ENCODE measurements at regions not wholly inside any gene's neighbourhood (a gene's known extent, or its start where the extent isn't known, plus 50 kb on each side); places are given as distances from the start of the nearest gene placed in this dataset.

DNA sequence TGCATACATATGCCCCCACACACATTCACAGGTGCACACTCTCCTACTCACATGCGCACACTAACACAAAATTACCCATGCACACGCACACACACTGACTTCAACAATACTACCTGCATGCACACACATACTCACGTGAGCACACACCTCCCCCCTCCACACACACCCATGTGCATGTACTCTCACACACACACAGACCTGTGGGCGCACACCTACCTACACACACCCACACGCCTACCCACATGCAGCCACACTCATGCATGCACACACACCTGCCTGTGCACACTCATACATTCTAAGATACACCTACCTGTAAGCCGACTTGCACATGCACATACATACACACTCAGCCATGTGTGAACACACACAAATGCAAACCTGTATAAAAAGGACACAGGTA, 97.3 kb upstream of the GSC start:
- ChIA-PET POLR2A (no interaction called here), CTCF (no interaction called here)
- DNase-seq (ENCODE audit: low read depth, low spot score) = no peak
- TF ChIP-seq, protein P1, sequence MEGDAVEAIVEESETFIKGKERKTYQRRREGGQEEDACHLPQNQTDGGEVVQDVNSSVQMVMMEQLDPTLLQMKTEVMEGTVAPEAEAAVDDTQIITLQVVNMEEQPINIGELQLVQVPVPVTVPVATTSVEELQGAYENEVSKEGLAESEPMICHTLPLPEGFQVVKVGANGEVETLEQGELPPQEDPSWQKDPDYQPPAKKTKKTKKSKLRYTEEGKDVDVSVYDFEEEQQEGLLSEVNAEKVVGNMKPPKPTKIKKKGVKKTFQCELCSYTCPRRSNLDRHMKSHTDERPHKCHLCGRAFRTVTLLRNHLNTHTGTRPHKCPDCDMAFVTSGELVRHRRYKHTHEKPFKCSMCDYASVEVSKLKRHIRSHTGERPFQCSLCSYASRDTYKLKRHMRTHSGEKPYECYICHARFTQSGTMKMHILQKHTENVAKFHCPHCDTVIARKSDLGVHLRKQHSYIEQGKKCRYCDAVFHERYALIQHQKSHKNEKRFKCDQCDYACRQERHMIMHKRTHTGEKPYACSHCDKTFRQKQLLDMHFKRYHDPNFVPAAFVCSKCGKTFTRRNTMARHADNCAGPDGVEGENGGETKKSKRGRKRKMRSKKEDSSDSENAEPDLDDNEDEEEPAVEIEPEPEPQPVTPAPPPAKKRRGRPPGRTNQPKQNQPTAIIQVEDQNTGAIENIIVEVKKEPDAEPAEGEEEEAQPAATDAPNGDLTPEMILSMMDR (IDR thresholded peaks at IDR 0.05; ENCODE audit: insufficient read depth, low read length, missing control alignments) = no peak
- H3K4me3 ChIP-seq (ENCODE audit: low read depth, low read length) = no peak overlapping the region

DNA sequence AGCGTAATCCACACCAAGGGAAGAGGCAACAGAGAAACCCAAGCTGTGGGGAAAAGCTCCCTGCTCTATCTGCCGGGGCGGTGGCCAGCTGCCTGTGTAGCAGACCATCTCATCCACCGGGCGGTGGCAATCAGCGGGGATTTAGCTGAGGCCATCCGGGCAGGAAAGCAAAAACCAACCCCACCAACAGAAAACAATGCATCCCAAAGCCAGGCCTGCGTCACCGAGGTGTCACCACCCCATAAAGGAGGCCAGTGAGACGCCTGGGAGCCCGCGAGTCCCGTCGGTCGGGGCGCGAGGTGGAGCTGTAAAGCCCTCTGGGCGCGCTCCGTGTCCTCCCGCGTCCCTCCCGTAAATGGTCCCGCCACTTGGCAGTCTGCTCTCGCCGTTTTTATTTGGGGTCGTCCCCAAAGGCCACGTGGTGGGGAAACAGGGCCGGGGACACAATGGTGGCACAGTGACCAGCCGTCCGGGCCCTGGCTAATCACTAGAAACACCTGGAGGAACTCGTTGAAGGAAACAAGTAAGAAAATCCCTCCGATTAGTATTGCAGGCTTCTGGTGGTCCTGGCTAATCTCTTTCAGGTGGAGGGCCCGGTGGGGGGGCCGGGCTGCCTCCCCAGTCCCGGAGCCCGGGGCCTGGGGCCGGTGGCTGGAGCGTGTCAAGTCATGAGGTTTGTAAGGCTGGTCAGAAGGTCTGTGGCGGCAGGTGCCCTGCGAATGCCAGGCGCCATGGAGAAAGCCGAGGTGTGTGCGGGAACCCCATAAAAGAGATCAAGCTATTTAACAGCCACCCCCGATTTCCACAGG, 94.7 kb upstream of the GSC start:
- no peak for DNase-seq (ENCODE audit: low read depth, low spot score)
- ChIA-PET POLR2A (no interaction called here), CTCF (no interaction called here)
- TF ChIP-seq, protein P1 (IDR thresholded peaks at IDR 0.05; ENCODE audit: insufficient read depth, low read length, missing control alignments) = no peak
- H3K4me3 ChIP-seq (ENCODE audit: low read depth, low read length) = no peak overlapping the region

DNA sequence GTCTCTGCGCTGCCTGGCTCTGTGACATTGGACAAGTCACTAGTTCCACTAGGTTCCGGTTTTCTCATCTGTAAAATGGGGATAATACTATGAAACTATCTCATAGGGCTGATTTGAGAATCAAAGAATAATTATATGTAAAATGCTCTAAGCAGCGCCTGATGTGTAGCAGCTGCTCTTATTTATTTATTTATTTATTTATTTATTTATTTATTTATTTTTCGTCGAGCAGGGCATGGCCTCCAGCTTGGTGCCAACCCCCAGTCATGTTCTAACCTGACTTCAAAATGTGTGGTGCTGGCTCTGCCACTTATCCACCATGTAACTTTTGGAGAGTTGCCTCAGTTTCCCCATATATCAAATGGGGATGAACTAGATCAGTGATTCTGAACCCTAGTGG, 93.5 kb upstream of the GSC start:
- CTCF ChIA-PET = no interaction called here
- H3K4me3 ChIP-seq (ENCODE audit: low read depth, low read length) = no peak overlapping the region

DNA sequence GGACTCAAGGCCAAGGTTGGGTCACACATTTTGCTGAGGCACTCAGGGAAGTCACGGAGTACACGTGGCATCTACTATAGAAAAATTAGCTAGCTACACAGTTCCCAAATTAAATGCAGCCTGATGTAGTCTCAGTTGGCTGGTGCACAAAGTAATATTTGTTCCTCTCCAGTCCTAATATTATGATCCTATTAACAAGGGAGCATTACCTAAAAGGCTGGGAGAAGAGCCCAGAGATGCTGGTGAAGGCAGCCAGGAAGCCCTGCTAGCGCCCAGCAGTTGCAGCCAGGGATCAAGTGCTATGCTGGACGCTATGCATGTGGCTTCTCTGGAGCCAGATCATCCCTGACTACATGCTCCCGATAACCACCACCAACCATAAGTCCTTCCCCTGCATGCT, 88.0 kb upstream of the GSC start:
- TF ChIP-seq, protein P1 (IDR thresholded peaks at IDR 0.05; ENCODE audit: insufficient read depth, low read length, missing control alignments) = no peak
- no peak overlapping the region for H3K4me3 ChIP-seq (ENCODE audit: low read depth, low read length)
- no peak for DNase-seq (ENCODE audit: low read depth, low spot score)
- POLR2A ChIA-PET = no interaction called here
- CTCF ChIA-PET = no interaction called here

More for the DNA sequence above, 93.5 kb upstream of the GSC start:
- POLR2A ChIA-PET = no interaction called here
- no peak for DNase-seq (ENCODE audit: low read depth, low spot score)
- TF ChIP-seq, protein P1 (IDR thresholded peaks at IDR 0.05; ENCODE audit: insufficient read depth, low read length, missing control alignments) = no peak

DNA sequence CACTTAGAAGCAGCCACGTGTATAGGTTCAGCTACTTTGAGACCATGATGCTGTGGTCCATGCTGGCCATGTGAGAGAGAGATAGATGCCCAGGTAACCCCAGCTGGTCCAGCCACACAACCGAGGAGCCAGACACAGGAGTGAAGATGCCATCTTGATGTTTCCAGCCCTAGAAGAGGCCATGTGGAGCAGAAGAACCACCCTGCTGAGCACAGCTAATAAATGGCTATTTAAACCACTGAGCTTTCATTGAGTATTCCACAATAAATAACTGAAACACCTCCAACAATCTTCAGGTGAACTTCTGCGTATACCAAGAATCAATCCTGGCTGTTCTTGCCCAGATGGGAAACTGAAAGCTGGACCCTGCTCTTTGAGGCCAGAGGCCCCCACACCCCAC, 84.0 kb upstream of the GSC start:
- ChIA-PET CTCF (no interaction called here), POLR2A (no interaction called here)
- TF ChIP-seq, protein P1 (IDR thresholded peaks at IDR 0.05; ENCODE audit: insufficient read depth, low read length, missing control alignments) = no peak

DNA sequence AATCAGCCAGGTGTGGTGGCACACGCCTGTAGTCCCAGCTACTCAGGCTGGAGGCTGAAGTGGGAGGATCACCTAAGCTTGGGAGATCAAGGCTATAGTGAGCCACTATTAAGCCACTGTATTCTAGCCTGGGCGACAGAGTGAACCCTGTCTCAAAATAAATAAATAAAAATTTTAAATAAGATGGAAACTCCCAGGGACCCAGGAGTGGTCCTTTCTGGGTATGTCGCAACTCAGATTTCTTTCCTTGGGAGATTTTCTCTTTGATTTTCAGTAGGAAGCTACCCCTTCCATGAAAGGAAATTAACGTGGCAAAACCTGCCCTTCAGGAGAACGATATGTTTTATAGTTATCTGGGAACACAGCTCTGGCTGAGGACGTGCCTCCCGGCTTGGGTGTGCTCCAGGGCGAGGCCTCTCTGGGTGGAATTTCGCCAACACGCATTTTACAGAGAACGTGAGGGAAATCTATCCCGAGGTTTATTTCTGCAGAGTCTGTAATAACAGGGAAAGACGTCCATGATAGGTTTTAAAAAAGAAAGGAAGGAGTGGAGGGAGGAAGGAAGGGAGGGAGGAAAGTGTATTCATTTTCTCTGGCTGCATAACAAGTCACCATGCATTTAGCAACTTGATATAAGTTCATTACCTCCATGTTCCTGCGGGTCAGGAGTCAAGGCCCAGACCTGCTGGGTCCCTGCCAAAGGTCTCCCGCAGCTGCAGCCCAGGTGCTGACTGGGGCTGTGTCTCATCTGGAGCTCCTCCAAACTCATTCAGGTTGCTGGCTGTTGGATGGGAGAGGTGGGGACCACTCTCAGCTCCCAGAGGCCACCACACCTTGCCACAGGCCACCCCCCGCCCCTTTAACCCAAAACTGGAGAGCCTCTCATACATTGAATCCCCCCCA, 80.6 kb upstream of the GSC start:
- H3K4me3 ChIP-seq (ENCODE audit: low read depth, low read length) = no peak overlapping the region
- ChIA-PET POLR2A (no interaction called here), CTCF (no interaction called here)
- TF ChIP-seq, protein P1 (IDR thresholded peaks at IDR 0.05; ENCODE audit: insufficient read depth, low read length, missing control alignments) = no peak
- DNase-seq (ENCODE audit: low read depth, low spot score) = no peak

More for the DNA sequence above, 84.0 kb upstream of the GSC start:
- H3K4me3 ChIP-seq (ENCODE audit: low read depth, low read length) = no peak overlapping the region
- DNase-seq (ENCODE audit: low read depth, low spot score) = no peak
